ENCODE measurements at regions not wholly inside any gene's neighbourhood (a gene's known extent, or its start where the extent isn't known, plus 50 kb on each side); places are given as distances from the start of the nearest gene placed in this dataset.

DNA sequence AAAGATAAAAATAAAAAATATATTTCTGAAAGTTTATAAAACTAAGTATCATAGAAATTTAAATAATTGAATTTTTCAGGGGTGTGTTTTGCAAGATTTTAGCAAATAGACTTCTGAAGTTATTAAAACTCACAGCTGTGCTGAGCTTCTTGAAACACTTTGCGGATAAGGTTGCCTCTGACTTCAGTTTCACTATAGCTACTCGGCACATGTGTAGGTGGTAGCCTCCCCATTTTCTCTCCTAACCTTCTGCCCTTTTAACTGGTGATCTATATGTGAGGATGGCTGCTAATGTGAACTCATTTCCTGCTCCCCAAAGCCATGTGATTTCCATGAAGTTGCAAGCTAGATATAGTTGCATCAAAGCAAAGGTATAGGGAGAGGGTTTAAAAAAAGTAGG is 129.3 kb upstream of the STMND1 start:
- Histone ChIP-seq H3K27ac (no peak overlapping the region), H3K4me1 (peaks cover 9% of the 10 kb centered on the region), H3K4me3 (no peak overlapping the region), H3K36me3 (no peaks in the 10 kb centered on the region), H3K27me3 (peaks cover 4% of the 10 kb centered on the region), H3K9me3 (no peaks in the 10 kb centered on the region)
- 93% methylated on average over 2 of the region's 2 CpGs for WGBS
- TF ChIP-seq, protein P1, sequence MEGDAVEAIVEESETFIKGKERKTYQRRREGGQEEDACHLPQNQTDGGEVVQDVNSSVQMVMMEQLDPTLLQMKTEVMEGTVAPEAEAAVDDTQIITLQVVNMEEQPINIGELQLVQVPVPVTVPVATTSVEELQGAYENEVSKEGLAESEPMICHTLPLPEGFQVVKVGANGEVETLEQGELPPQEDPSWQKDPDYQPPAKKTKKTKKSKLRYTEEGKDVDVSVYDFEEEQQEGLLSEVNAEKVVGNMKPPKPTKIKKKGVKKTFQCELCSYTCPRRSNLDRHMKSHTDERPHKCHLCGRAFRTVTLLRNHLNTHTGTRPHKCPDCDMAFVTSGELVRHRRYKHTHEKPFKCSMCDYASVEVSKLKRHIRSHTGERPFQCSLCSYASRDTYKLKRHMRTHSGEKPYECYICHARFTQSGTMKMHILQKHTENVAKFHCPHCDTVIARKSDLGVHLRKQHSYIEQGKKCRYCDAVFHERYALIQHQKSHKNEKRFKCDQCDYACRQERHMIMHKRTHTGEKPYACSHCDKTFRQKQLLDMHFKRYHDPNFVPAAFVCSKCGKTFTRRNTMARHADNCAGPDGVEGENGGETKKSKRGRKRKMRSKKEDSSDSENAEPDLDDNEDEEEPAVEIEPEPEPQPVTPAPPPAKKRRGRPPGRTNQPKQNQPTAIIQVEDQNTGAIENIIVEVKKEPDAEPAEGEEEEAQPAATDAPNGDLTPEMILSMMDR (IDR thresholded peaks at IDR 0.05) = no peak
- TF ChIP-seq POLR2A (IDR thresholded peaks at IDR 0.05) (no peak), EP300 (IDR thresholded peaks at IDR 0.05) (no peak), POLR2AphosphoS5 (IDR thresholded peaks at IDR 0.05) (no peak)
- no peak for DNase-seq (ENCODE audit: low spot score in 2 of 2)

DNA sequence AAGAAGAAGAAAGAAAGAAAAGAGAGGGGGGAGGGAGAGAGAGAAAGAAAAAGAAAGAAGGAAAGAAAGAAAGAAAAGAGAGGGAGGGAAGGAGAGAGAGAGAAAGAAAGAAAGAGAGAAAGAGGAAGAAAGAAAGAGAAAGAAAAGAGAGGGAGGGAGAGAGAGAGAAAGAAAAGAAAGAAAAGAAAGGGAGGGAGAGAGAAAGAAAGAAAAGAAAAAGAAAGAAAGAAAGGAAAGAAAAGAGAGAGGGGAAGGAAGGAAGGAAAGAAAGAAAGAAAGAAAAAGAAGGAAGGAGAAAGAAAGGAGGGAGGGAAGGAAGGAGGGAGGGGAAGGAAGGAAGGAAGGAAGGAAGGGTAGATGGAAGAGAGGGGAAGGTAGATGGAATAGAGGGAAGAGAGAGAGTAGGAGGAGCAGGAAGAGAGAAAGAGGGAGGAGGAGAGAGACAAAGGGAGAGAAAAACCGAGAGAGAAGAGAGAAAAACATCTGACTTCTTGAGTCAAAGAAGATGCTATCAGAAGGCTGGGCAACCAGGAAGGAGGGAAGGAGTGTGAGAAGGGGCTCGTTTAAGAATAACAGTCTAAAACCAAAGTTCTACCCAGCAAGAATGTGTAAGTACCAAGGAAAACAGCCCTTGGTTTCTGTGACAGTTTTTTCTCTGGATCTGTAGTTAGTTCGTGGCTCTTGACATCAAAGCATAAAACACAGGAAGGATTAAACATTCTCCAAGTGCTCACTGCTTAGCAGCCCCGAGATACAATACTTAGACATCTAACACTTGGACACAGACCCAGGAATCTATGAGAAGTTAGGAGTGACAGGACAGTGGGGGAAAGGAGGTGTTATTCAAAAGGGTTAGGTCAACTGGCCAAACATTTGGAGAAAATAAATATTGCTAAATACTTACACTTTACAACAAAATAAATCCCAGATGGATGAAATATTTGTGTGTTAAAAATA is 131.9 kb upstream of the STMND1 start:
- Histone ChIP-seq H3K27ac (no peak overlapping the region), H3K27me3 (peaks cover 4% of the 10 kb centered on the region), H3K36me3 (no peaks in the 10 kb centered on the region), H3K4me1 (peaks cover 11% of the 10 kb centered on the region), H3K9me3 (no peaks in the 10 kb centered on the region), H3K4me3 (no peak overlapping the region)
- DNase-seq (ENCODE audit: low spot score in 2 of 2) = no peak
- no peak for TF ChIP-seq EP300 (IDR thresholded peaks at IDR 0.05)
- TF ChIP-seq, protein P1 (IDR thresholded peaks at IDR 0.05) = no peak
- TF ChIP-seq POLR2A (IDR thresholded peaks at IDR 0.05) = no peak
- TF ChIP-seq POLR2AphosphoS5 (IDR thresholded peaks at IDR 0.05) = no peak
- WGBS = 25% methylated on average over 4 of the region's 4 CpGs

DNA sequence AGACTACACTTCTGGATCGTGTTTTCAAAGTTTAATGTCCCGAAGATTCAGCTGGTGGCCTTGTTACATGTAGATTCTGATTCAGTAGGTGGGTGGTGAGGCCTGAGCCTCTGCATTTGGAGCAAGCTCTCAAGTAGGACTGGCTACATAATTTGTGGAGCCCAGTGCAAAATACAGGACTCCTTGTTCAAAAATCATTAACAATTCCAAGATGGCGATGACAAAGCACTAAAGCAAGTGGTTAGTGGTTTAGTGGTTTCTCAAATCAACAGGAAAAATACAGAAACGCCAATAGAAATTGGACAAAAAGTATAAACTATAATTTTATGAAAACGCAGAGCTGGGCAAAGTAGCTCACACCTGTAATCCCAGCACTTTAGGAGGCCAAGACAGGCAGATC is 133.7 kb upstream of the STMND1 start:
- TF ChIP-seq EP300 (IDR thresholded peaks at IDR 0.05) = no peak
- no peak for TF ChIP-seq POLR2A (IDR thresholded peaks at IDR 0.05)
- TF ChIP-seq, protein P1 (IDR thresholded peaks at IDR 0.05) = no peak
- TF ChIP-seq POLR2AphosphoS5 (IDR thresholded peaks at IDR 0.05) = no peak
- H3K27me3 ChIP-seq = no peaks in the 10 kb centered on the region
- no peaks in the 10 kb centered on the region for H3K36me3 ChIP-seq
- H3K27ac ChIP-seq = no peak overlapping the region
- peaks cover 19% of the 10 kb centered on the region for H3K4me1 ChIP-seq
- DNase-seq (ENCODE audit: low spot score in 2 of 2) = no peak
- WGBS = 92% methylated on average over 5 of the region's 5 CpGs
- no peak overlapping the region for H3K4me3 ChIP-seq
- no peaks in the 10 kb centered on the region for H3K9me3 ChIP-seq

- Histone ChIP-seq H3K27me3 (no peaks in the 10 kb centered on the region), H3K9me3 (no peaks in the 10 kb centered on the region), H3K36me3 (no peaks in the 10 kb centered on the region), H3K4me1 (peaks cover 19% of the 10 kb centered on the region), H3K27ac (no peak overlapping the region), H3K4me3 (no peak overlapping the region)
- no peak for DNase-seq (ENCODE audit: low spot score in 2 of 2)
- 66% methylated on average over 2 of the region's 2 CpGs for WGBS
- TF ChIP-seq, protein P1 (IDR thresholded peaks at IDR 0.05) = no peak
- TF ChIP-seq POLR2AphosphoS5 (IDR thresholded peaks at IDR 0.05) = no peak
- TF ChIP-seq POLR2A (IDR thresholded peaks at IDR 0.05) = no peak
- TF ChIP-seq EP300 (IDR thresholded peaks at IDR 0.05) = no peak
These were observed 134.4 kb upstream of the STMND1 start for GRCh38 chr6:16967470-16967817.

- H3K4me3 ChIP-seq = no peak overlapping the region
- no peak overlapping the region for H3K27ac ChIP-seq
- H3K9me3 ChIP-seq = no peaks in the 10 kb centered on the region
- peak in 1 of 3 donors; percentile 27 for TF ChIP-seq POLR2AphosphoS5 (IDR thresholded peaks at IDR 0.05)
- no peak for TF ChIP-seq POLR2A (IDR thresholded peaks at IDR 0.05)
- no peaks in the 10 kb centered on the region for H3K27me3 ChIP-seq
- no peaks in the 10 kb centered on the region for H3K36me3 ChIP-seq
- WGBS = 73% methylated on average over 5 of the region's 5 CpGs
- peaks cover 19% of the 10 kb centered on the region for H3K4me1 ChIP-seq
- no peak for DNase-seq (ENCODE audit: low spot score in 2 of 2)
These were observed 134.9 kb upstream of the STMND1 start for GRCh38 chr6:16966791-16967469.

All from suprapubic skin (tissue), 4 donors.